ENCODE measurements at regions not wholly inside any gene's neighbourhood (a gene's known extent, or its start where the extent isn't known, plus 50 kb on each side); places are given as distances from the start of the nearest gene placed in this dataset.

GRCh38 chr1:101317590-101317989, 80.8 kb downstream of the S1PR1 start:
- no peak for DNase-seq

- DNase-seq: no peak
These were observed 86.7 kb downstream of the S1PR1 start for GRCh38 chr1:101323535-101323934.

GRCh38 chr1:101325144-101325543, 88.3 kb downstream of the S1PR1 start:
- DNase-seq: no peak

- DNase-seq: no peak
These were observed 93.8 kb downstream of the S1PR1 start for GRCh38 chr1:101330427-101331130.

GRCh38 chr1:101331794-101332193, 95.0 kb downstream of the S1PR1 start:
- no peak for DNase-seq

GRCh38 chr1:101332633-101333032, 95.8 kb downstream of the S1PR1 start:
- DNase-seq: no peak

GRCh38 chr1:101333186-101333585, 96.4 kb downstream of the S1PR1 start:
- DNase-seq: no peak

- no peak for DNase-seq
These were observed 101.1 kb downstream of the S1PR1 start for GRCh38 chr1:101337968-101338367.

- no peak for DNase-seq
These were observed 102.1 kb downstream of the S1PR1 start for GRCh38 chr1:101338714-101339430.

- DNase-seq: no peak
These were observed 107.9 kb downstream of the S1PR1 start for GRCh38 chr1:101344745-101345144.

- DNase-seq: no peak
These were observed 109.6 kb downstream of the S1PR1 start for GRCh38 chr1:101346419-101346818.

GRCh38 chr1:101356013-101356412, 119.2 kb downstream of the S1PR1 start:
- no peak for DNase-seq

- DNase-seq: no peak
These were observed 120.0 kb downstream of the S1PR1 start for GRCh38 chr1:101356604-101357443.

GRCh38 chr1:101357444-101357986, 120.7 kb downstream of the S1PR1 start:
- no peak for DNase-seq

GRCh38 chr1:101360506-101360905, 123.7 kb downstream of the S1PR1 start:
- no peak for DNase-seq

- DNase-seq: no peak
These were observed 127.1 kb downstream of the S1PR1 start for GRCh38 chr1:101363891-101364318.

GRCh38 chr1:101364370-101365120, 127.7 kb downstream of the S1PR1 start:
- DNase-seq: no peak

GRCh38 chr1:101365186-101365585, 128.4 kb downstream of the S1PR1 start:
- no peak for DNase-seq

GRCh38 chr1:101365878-101366277, 129.1 kb downstream of the S1PR1 start:
- no peak for DNase-seq

- DNase-seq: no peak
These were observed 129.8 kb downstream of the S1PR1 start for GRCh38 chr1:101366513-101367215.

GRCh38 chr1:101367630-101368029, 130.8 kb downstream of the S1PR1 start:
- no peak for DNase-seq

- DNase-seq: no peak
These were observed 133.7 kb downstream of the S1PR1 start for GRCh38 chr1:101370488-101370887.
